ENCODE measurements at regions not wholly inside any gene's neighbourhood (a gene's known extent, or its start where the extent isn't known, plus 50 kb on each side); places are given as distances from the start of the nearest gene placed in this dataset.

- intact Hi-C loops (cut with micrococcal nuclease) = loop anchor here (5.0 kb wide), 2 partner anchors 49 to 251 kb away; partner anchors contain the start of gene ENC1
- no TSS peak for BruUV-seq (replicated peaks)
- Histone ChIP-seq H3K36me3 (ENCODE audit: low read depth, low read length) (no peaks in the 10 kb centered on the region), H3K4me1 (ENCODE audit: insufficient read depth, low read length) (peaks cover 38% of the 10 kb centered on the region), H3K27me3 (ENCODE audit: low read length) (no peaks in the 10 kb centered on the region), H3K27ac (ENCODE audit: low read length) (no peak overlapping the region), H3K4me3 (ENCODE audit: low read length) (no peak overlapping the region), H3K79me2 (ENCODE audit: low read length) (no peaks in the 10 kb centered on the region), H3K4me2 (ENCODE audit: low read length) (no peak overlapping the region), H3K9me2 (replicated peaks; ENCODE audit: low read length) (no peaks in the 10 kb centered on the region), H3F3A (ENCODE audit: low read length, unreplicated experiment) (peaks cover 4% of the 10 kb centered on the region), H3K9me3 (ENCODE audit: low read length) (no peaks in the 10 kb centered on the region), H3K9ac (ENCODE audit: low read length) (no peak overlapping the region), H2AFZ (ENCODE audit: low read length) (no peak overlapping the region), H4K20me1 (ENCODE audit: low read length) (no peaks in the 10 kb centered on the region)
- no peak for DNase-seq
- ChIA-PET CTCF (no interaction called here), POLR2A (ENCODE audit: unreplicated experiment) (no interaction called here)
- TF ChIP-seq CTCF (conservative IDR thresholded peaks at IDR 0.05; ENCODE audit: low read depth, low read length) (no peak), EZH2 (IDR thresholded peaks at IDR 0.05; ENCODE audit: low read length, unreplicated experiment) (no peak)
- no peak for ATAC-seq
Observed at GRCh38 chr5:74391410-74391809, 249.1 kb downstream of the ENC1 start.

- H3K9ac ChIP-seq (ENCODE audit: low read length) = no peak overlapping the region
- ChIA-PET POLR2A (ENCODE audit: unreplicated experiment) (no interaction called here), CTCF (no interaction called here)
- no peak overlapping the region for H3K4me2 ChIP-seq (ENCODE audit: low read length)
- no peak for DNase-seq
- no peaks in the 10 kb centered on the region for H3K79me2 ChIP-seq (ENCODE audit: low read length)
- no peaks in the 10 kb centered on the region for H3K36me3 ChIP-seq (ENCODE audit: low read depth, low read length)
- no peak overlapping the region for H3K27ac ChIP-seq (ENCODE audit: low read length)
- no TSS peak for BruUV-seq (replicated peaks)
- H4K20me1 ChIP-seq (ENCODE audit: low read length) = no peaks in the 10 kb centered on the region
- H3K27me3 ChIP-seq (ENCODE audit: low read length) = no peaks in the 10 kb centered on the region
- ATAC-seq = no peak
- H3K4me1 ChIP-seq (ENCODE audit: insufficient read depth, low read length) = peaks cover 43% of the 10 kb centered on the region
- H3F3A ChIP-seq (ENCODE audit: low read length, unreplicated experiment) = peaks cover 6% of the 10 kb centered on the region
- H3K9me2 ChIP-seq (replicated peaks; ENCODE audit: low read length) = no peaks in the 10 kb centered on the region
- H2AFZ ChIP-seq (ENCODE audit: low read length) = no peak overlapping the region
- H3K4me3 ChIP-seq (ENCODE audit: low read length) = no peak overlapping the region
- intact Hi-C loops (cut with micrococcal nuclease) = loop anchor here (5.0 kb wide), 2 partner anchors 49 to 251 kb away; partner anchors contain the start of gene ENC1
- TF ChIP-seq EZH2phosphoT487 (IDR thresholded peaks at IDR 0.05; ENCODE audit: borderline replicate concordance, low read length) = no peak
- no peaks in the 10 kb centered on the region for H3K9me3 ChIP-seq (ENCODE audit: low read length)
Observed at GRCh38 chr5:74390822-74391221, 249.7 kb downstream of the ENC1 start.

GRCh38 chr5:74390306-74390637, 250.3 kb downstream of the ENC1 start:
- intact Hi-C loops (cut with micrococcal nuclease) = loop anchor here (5.0 kb wide), 2 partner anchors 48 to 252 kb away; partner anchors contain the start of gene ENC1
- Histone ChIP-seq H3K36me3 (ENCODE audit: low read depth, low read length) (no peaks in the 10 kb centered on the region), H3K9me2 (replicated peaks; ENCODE audit: low read length) (no peaks in the 10 kb centered on the region), H3K9ac (ENCODE audit: low read length) (no peak overlapping the region), H3K4me2 (ENCODE audit: low read length) (no peak overlapping the region), H3K27ac (ENCODE audit: low read length) (no peak overlapping the region), H2AFZ (ENCODE audit: low read length) (no peak overlapping the region), H3K4me1 (ENCODE audit: insufficient read depth, low read length) (peaks cover 46% of the 10 kb centered on the region), H3K4me3 (ENCODE audit: low read length) (no peak overlapping the region), H3K9me3 (ENCODE audit: low read length) (no peaks in the 10 kb centered on the region), H3K27me3 (ENCODE audit: low read length) (no peaks in the 10 kb centered on the region), H4K20me1 (ENCODE audit: low read length) (no peaks in the 10 kb centered on the region), H3F3A (ENCODE audit: low read length, unreplicated experiment) (peaks cover 6% of the 10 kb centered on the region), H3K79me2 (ENCODE audit: low read length) (no peaks in the 10 kb centered on the region)
- TF ChIP-seq CTCF (conservative IDR thresholded peaks at IDR 0.05; ENCODE audit: low read depth, low read length) (no peak), EZH2 (IDR thresholded peaks at IDR 0.05; ENCODE audit: low read length, unreplicated experiment) (no peak), EZH2phosphoT487 (IDR thresholded peaks at IDR 0.05; ENCODE audit: borderline replicate concordance, low read length) (no peak)
- POLR2A ChIA-PET (ENCODE audit: unreplicated experiment) = no interaction called here
- DNase-seq (no peak), ATAC-seq (no peak)
- CTCF ChIA-PET = no interaction called here
- BruUV-seq (replicated peaks) = no TSS peak
